ENCODE measurements at regions not wholly inside any gene's neighbourhood (a gene's known extent, or its start where the extent isn't known, plus 50 kb on each side); places are given as distances from the start of the nearest gene placed in this dataset.

DNA sequence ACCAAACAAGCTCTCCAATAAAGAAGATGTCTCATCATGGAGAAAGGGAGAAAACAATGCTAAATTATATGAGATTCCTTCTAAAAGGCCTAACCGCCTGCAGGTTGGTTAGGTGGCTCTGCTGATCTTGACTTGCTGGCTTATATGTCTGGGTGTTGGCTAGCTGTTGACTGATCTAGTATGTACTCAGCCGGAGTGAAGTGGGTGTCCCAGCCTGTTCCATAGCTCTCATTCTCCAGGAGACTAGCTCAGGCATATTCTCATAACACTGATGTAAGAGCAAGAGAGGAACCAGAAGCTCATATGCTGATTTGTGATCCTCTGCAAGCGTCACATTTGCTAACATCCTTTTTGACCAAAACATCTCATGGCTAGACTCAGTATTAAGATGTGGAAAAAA is 473.0 kb downstream of the BMP2 start:
- no peaks in the 10 kb centered on the region for H3K27me3 ChIP-seq (ENCODE audit: control insufficient read depth, insufficient read depth, low read length)
- DNase-seq (ENCODE audit: low read depth, low spot score): no peak
- ChIA-PET POLR2A (no interaction called here), CTCF (no interaction called here)
- H3K9me3 ChIP-seq (ENCODE audit: control insufficient read depth, insufficient read depth, low read length): peaks cover 3% of the 10 kb centered on the region
- no peak overlapping the region for H3K4me3 ChIP-seq (ENCODE audit: low read depth, low read length)
- TF ChIP-seq, protein P1, sequence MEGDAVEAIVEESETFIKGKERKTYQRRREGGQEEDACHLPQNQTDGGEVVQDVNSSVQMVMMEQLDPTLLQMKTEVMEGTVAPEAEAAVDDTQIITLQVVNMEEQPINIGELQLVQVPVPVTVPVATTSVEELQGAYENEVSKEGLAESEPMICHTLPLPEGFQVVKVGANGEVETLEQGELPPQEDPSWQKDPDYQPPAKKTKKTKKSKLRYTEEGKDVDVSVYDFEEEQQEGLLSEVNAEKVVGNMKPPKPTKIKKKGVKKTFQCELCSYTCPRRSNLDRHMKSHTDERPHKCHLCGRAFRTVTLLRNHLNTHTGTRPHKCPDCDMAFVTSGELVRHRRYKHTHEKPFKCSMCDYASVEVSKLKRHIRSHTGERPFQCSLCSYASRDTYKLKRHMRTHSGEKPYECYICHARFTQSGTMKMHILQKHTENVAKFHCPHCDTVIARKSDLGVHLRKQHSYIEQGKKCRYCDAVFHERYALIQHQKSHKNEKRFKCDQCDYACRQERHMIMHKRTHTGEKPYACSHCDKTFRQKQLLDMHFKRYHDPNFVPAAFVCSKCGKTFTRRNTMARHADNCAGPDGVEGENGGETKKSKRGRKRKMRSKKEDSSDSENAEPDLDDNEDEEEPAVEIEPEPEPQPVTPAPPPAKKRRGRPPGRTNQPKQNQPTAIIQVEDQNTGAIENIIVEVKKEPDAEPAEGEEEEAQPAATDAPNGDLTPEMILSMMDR (IDR thresholded peaks at IDR 0.05; ENCODE audit: low read depth, low read length): no peak
- H3K27ac ChIP-seq (ENCODE audit: low read depth, low read length): no peak overlapping the region

DNA sequence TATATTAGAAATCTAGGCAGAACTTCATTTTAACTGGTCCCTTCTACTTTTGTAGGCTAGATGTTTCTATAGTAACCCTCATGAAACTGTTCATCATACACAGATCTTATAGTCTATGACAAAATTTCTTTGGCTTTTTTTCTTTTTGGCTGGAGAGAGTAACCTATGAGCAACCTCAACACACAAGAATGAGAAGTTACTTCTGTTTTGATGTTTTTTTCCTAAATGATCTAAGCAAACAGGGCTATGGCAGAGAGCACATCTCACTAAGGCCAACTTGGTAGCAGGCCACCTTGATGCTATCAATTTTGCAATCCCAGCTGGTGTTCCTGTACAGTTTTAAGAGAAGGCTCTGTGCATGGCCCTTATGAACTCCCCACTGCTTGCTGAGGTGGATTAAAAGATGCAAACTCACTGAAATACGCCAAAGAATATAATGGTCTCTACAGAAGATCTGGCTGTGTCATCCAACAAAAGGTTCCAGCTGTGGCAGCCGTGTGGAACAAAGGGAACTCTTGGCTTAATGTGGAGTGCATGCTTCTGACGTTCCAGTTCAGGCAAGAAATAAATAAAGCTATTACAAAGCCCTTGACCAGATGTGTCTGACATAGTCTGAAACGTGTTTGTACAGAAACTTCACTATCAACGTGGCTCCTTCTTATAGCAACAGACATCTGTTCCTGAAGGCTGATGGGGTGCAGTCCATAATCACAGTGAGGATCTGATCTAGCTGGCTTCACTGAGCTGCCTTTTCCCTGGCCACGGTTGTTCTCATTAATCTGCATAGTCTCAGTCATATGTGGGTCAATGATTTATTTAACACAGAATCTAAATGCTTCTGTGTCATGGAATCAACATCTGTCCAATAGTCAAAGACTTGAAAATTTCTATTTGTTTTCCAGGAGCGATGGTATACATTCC is 481.1 kb downstream of the BMP2 start:
- Histone ChIP-seq H3K27me3 (ENCODE audit: control insufficient read depth, insufficient read depth, low read length) (no peaks in the 10 kb centered on the region), H3K4me3 (ENCODE audit: low read depth, low read length) (no peak overlapping the region), H3K27ac (ENCODE audit: low read depth, low read length) (no peak overlapping the region), H3K9me3 (ENCODE audit: control insufficient read depth, insufficient read depth, low read length) (no peaks in the 10 kb centered on the region)
- CTCF ChIA-PET: no interaction called here
- DNase-seq (ENCODE audit: low read depth, low spot score): no peak
- TF ChIP-seq, protein P1 (IDR thresholded peaks at IDR 0.05; ENCODE audit: low read depth, low read length): no peak
- POLR2A ChIA-PET: no interaction called here

DNA sequence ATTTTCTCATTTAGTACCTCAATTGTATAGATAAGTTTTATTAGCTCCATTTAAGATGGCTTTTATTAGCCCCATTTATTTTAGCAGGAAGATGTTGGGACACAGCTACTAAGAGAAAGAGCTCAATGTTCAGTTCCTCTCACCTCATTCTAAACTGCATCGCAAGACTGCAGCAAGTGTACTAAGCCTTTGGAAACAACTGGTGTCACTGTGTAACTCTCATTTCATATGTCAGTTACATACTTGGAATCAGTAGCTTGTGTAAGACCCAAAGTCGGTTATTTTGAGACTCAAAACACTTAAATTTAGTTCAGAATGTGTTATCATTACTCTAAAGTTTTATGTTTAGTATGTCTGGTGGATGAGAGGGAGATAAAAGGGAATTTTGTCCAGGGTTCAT is 482.9 kb downstream of the BMP2 start:
- TF ChIP-seq, protein P1 (IDR thresholded peaks at IDR 0.05; ENCODE audit: low read depth, low read length): no peak
- CTCF ChIA-PET: no interaction called here
- no peak overlapping the region for H3K4me3 ChIP-seq (ENCODE audit: low read depth, low read length)
- H3K9me3 ChIP-seq (ENCODE audit: control insufficient read depth, insufficient read depth, low read length): no peaks in the 10 kb centered on the region
- POLR2A ChIA-PET: no interaction called here
- no peak for DNase-seq (ENCODE audit: low read depth, low spot score)
- H3K27ac ChIP-seq (ENCODE audit: low read depth, low read length): no peak overlapping the region
- no peaks in the 10 kb centered on the region for H3K27me3 ChIP-seq (ENCODE audit: control insufficient read depth, insufficient read depth, low read length)

DNA sequence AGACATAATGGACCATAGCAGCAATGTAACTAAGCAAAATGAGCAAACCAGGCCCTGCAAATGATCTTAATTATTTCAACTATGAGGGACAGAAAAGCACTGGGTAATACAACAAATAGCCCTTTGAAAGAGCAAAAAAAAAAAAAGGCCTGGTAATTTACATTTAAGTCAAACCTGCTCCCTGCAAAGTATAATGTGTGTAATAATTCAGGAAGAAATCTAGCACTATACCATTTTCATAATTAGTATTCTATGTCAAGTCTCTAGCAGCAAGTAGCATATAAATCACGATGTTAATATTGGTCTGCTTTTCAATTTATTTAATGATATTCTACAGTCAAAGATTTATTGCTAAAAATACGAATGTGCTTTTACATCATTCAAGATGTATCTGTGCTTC is 489.6 kb downstream of the BMP2 start:
- DNase-seq (ENCODE audit: low read depth, low spot score): no peak
- CTCF ChIA-PET: no interaction called here
- Histone ChIP-seq H3K9me3 (ENCODE audit: control insufficient read depth, insufficient read depth, low read length) (no peaks in the 10 kb centered on the region), H3K27me3 (ENCODE audit: control insufficient read depth, insufficient read depth, low read length) (no peaks in the 10 kb centered on the region), H3K27ac (ENCODE audit: low read depth, low read length) (no peak overlapping the region), H3K4me3 (ENCODE audit: low read depth, low read length) (no peak overlapping the region)
- TF ChIP-seq, protein P1 (IDR thresholded peaks at IDR 0.05; ENCODE audit: low read depth, low read length): no peak
- POLR2A ChIA-PET: no interaction called here

DNA sequence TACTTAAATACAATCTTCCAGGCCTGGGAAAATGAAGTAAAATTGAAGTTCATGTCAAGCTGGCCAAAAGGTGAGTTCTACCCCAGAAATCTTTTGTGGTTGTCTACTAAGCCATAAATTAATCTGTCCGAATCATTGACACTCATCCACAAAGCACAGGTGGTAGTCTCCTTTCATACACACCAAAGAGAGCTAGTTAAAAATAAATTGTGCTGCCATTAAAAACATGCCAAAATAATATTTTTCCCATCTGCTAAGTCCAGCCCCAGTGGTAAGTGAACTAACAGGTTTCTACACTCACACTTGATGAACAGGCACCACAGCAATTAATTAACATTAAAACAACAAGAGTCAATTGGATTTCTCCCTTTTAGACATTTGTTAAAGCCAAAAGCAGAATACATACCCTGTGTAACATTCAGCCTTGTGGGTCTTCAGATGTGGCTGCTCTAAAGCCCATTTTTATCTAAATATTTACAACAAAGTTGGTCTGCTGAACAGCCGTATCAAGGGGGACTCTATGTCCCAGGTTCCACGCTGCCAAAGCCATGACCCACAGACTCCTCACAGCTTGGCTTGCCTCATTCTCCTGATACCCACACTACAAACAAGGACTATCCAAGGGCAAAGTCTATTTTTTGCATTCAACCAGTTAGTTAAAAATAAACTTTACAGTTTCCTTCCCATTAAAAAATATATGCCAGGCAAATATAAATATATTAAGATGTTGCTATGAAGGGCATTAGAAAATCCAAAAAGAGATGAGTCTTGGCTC is 490.4 kb downstream of the BMP2 start:
- TF ChIP-seq, protein P1 (IDR thresholded peaks at IDR 0.05; ENCODE audit: low read depth, low read length): no peak
- Histone ChIP-seq H3K27me3 (ENCODE audit: control insufficient read depth, insufficient read depth, low read length) (no peaks in the 10 kb centered on the region), H3K4me3 (ENCODE audit: low read depth, low read length) (no peak overlapping the region), H3K9me3 (ENCODE audit: control insufficient read depth, insufficient read depth, low read length) (0 out of 2 replicates have a peak, but pooled peaks cover 3% of the 10 kb centered on the region), H3K27ac (ENCODE audit: low read depth, low read length) (no peak overlapping the region)
- ChIA-PET CTCF (no interaction called here), POLR2A (no interaction called here)
- no peak for DNase-seq (ENCODE audit: low read depth, low spot score)
